HEK293 (cell line): ENCODE measurements at regions not wholly inside any gene's neighbourhood (a gene's known extent, or its start where the extent isn't known, plus 50 kb on each side); places are given as distances from the start of the nearest gene placed in this dataset.

Source experiments
- ATF2 ChIP-seq: fragments of 450-650 bp; formaldehyde crosslinking; IDR thresholded peaks from 2 replicates; pipeline ENCODE4 v1.5.1; 2016; ENCODE audit warnings: missing biosample characterization, missing genetic modification characterization, low read depth
- CTCF ChIP-seq: fragments of 450-650 bp; formaldehyde crosslinking; IDR thresholded peaks from 2 replicates; pipeline ENCODE4 v1.5.1; 2016; ENCODE audit warnings: missing biosample characterization, missing genetic modification characterization
- PRDM1 ChIP-seq: fragments of 450-650 bp; formaldehyde crosslinking; IDR thresholded peaks from 2 replicates; pipeline ENCODE4; 2016; ENCODE audit warnings: missing biosample characterization, missing genetic modification characterization
- ZBTB48 ChIP-seq: fragments of 450-650 bp; formaldehyde crosslinking; IDR thresholded peaks from 2 replicates; pipeline ENCODE4 v1.5.1; 2016; ENCODE audit warnings: missing biosample characterization, missing genetic modification characterization
- ZNF140 ChIP-seq: fragments of 450-650 bp; formaldehyde crosslinking; IDR thresholded peaks from 2 replicates; pipeline ENCODE4 v1.5.1; 2016; ENCODE audit warnings: missing biosample characterization, missing genetic modification characterization
- ZNF513 ChIP-seq: fragments of 450-650 bp; IDR thresholded peaks from 2 replicates; pipeline ENCODE4 v1.5.1; 2018; ENCODE audit warnings: missing biosample characterization, missing genetic modification characterization
- ZNF514 ChIP-seq: fragments of 450-650 bp; formaldehyde crosslinking; IDR thresholded peaks from 2 replicates; pipeline ENCODE4 v1.5.1; 2016; ENCODE audit warnings: missing biosample characterization, missing genetic modification characterization
- ZNF692 ChIP-seq: fragments of 450-650 bp; formaldehyde crosslinking; IDR thresholded peaks from 2 replicates; pipeline ENCODE4 v1.5.1; 2016; ENCODE audit warnings: missing biosample characterization, missing genetic modification characterization

DNA sequence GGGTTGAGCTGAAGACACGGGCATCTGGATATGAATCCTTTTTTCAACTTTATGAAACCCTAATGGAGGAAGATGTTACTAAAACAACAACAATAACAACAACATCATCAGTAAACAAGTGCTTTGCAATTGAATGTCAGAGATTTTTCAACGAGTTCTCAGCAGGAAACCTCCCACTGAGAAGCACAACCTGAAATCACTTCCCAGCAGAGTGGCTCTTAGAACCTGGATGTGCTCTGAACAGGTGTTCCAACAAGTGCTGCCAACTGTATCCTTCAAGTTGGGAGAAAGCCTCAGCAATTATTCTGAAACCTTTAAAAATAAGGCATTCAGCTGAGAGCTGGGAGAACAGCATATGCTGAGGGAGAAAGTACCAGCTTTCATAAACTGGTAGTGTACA lies 1622.7 kb upstream of the CELF4 start:
- TF ChIP-seq ZNF692 (tag by site-specific recombination) (no peak), PRDM1 (tag by site-specific recombination) (no peak), ZNF513 (no peak), ZNF140 (tag by site-specific recombination) (no peak), ATF2 (tag by site-specific recombination) (no peak), CTCF (tag by site-specific recombination) (no peak), ZNF514 (tag by site-specific recombination) (no peak), ZBTB48 (tag by site-specific recombination) (no peak)
